ENCODE measurements at regions not wholly inside any gene's neighbourhood (a gene's known extent, or its start where the extent isn't known, plus 50 kb on each side); places are given as distances from the start of the nearest gene placed in this dataset.
A peak's percentile ranks its signal among the peaks of the same experiment; 100 is the strongest.

- no peak for TF ChIP-seq CTCF (IDR thresholded peaks at IDR 0.05; ENCODE audit: insufficient read depth, low read depth, low read length, missing control alignments)
- no peak for DNase-seq (ENCODE audit: low read depth)
These were observed 272.6 kb upstream of the NT5C1B start for GRCh38 chr2:18861951-18862350.

GRCh38 chr2:18860179-18860578, 270.8 kb upstream of the NT5C1B start:
- no peak overlapping the region for H3K4me3 ChIP-seq (ENCODE audit: low read depth, low read length)
- no peak for TF ChIP-seq CTCF (IDR thresholded peaks at IDR 0.05; ENCODE audit: insufficient read depth, low read depth, low read length, missing control alignments)
- DNase-seq (ENCODE audit: low read depth) = no peak

More at GRCh38 chr2:18861951-18862350, 272.6 kb upstream of the NT5C1B start:
- no peak overlapping the region for H3K4me3 ChIP-seq (ENCODE audit: low read depth, low read length)

DNA sequence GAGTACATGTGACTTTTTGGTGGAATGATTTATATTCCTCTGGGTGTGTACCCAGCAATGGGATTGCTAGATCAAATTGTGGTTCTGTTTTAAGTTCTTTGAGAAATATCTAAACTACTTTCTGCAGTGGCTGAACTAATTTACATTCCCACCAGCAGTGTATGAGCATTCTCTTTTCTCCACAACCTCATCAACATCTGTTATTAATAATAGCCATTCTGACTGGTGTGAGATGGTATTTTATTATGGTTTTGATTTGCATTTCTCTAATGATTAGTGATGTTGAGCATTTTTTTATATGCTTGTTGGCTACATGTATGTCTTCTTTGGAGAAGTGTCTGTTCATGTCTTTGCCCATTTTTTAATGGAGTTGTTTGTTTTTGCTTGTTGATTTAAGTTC, 267.4 kb upstream of the NT5C1B start:
- H3K4me3 ChIP-seq (ENCODE audit: low read depth, low read length) = no peak overlapping the region
- DNase-seq (ENCODE audit: low read depth) = no peak
- no peak for TF ChIP-seq CTCF (IDR thresholded peaks at IDR 0.05; ENCODE audit: insufficient read depth, low read depth, low read length, missing control alignments)

DNA sequence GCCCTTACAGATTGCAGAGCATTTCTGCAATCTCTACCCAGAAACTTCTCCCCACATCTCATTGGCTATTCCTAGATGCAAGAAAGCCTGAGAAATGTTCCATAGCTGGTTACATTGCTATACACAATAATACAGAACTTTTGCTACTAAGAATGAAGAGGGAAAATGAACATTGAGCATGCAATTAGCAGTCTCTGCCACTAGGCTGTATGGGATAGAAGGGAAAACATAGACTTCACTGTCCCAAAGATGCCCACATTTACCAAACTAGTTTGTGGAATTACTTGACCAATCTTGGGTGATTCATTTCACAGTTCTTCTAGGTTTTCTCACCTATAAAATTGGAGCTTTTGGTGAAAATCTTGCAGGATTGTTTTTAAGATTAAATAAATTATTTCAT, 265.7 kb upstream of the NT5C1B start:
- H3K4me3 ChIP-seq (ENCODE audit: low read depth, low read length) = no peak overlapping the region
- TF ChIP-seq CTCF (IDR thresholded peaks at IDR 0.05; ENCODE audit: insufficient read depth, low read depth, low read length, missing control alignments) = peak; percentile 11
- DNase-seq (ENCODE audit: low read depth) = no peak

GRCh38 chr2:18849841-18850578, 260.6 kb upstream of the NT5C1B start:
- TF ChIP-seq CTCF (IDR thresholded peaks at IDR 0.05; ENCODE audit: insufficient read depth, low read depth, low read length, missing control alignments) = no peak
- no peak overlapping the region for H3K4me3 ChIP-seq (ENCODE audit: low read depth, low read length)
- peak; percentile 45 for DNase-seq (ENCODE audit: low read depth)

DNA sequence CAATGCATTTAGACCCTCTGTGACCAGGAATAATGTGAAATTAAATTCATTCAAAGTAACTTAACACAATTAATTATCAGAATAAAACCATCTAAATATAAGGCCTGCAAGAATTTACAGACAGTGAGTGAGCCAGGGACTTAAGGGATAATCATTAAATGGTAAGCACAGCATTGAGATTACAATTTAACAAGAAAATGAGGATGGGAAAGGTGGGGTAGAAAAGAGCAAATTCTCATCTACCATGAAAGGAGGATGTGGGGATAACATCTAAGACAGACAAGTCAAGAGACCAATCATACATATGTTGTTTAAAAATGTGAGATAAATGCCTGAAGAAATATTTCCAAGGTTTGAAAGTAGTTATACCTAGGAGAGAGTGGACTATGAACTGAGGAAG, 259.3 kb upstream of the NT5C1B start:
- no peak for DNase-seq (ENCODE audit: low read depth)

More for the DNA sequence above, 259.3 kb upstream of the NT5C1B start:
- no peak for TF ChIP-seq CTCF (IDR thresholded peaks at IDR 0.05; ENCODE audit: insufficient read depth, low read depth, low read length, missing control alignments)
- H3K4me3 ChIP-seq (ENCODE audit: low read depth, low read length) = no peak overlapping the region
